ENCODE measurements at regions not wholly inside any gene's neighbourhood (a gene's known extent, or its start where the extent isn't known, plus 50 kb on each side); places are given as distances from the start of the nearest gene placed in this dataset.

GRCh38 chr6:121617388-121617787 is 181.9 kb downstream of the GJA1 start (continued):
- no peak for TF ChIP-seq ZBTB40 (IDR thresholded peaks at IDR 0.05; ENCODE audit: borderline replicate concordance)
- TF ChIP-seq CHD4 (IDR thresholded peaks at IDR 0.05), result no peak
- TF ChIP-seq WRNIP1 (IDR thresholded peaks at IDR 0.05; ENCODE audit: borderline replicate concordance, low read depth, low read length), result no peak
- no peak for TF ChIP-seq SMC3 (IDR thresholded peaks at IDR 0.05; ENCODE audit: borderline replicate concordance, low read length)
- no peak for TF ChIP-seq TCF3 (IDR thresholded peaks at IDR 0.05; ENCODE audit: borderline replicate concordance, insufficient read depth, low read depth, low read length)

GRCh38 chr6:121619013-121619412 is 183.6 kb downstream of the GJA1 start:
- POLR2A ChIA-PET, result interaction anchor here (0.6 kb wide), 1 partner anchor 284 kb away, joined by 3 read pairs; no protein-coding TSS in a partner anchor
- Histone ChIP-seq H3K27ac (ENCODE audit: control insufficient read depth, insufficient read depth) (no peak overlapping the region), H3K4me1 (ENCODE audit: control insufficient read depth, insufficient read depth, low read length) (no peaks in the 10 kb centered on the region), H3K4me2 (ENCODE audit: control insufficient read depth, insufficient read depth) (no peak overlapping the region), H3K36me3 (ENCODE audit: control insufficient read depth in 2 of 2, insufficient read depth in 2 of 2, low read length in 1 of 2) (no peaks in the 10 kb centered on the region), H3K9ac (ENCODE audit: control insufficient read depth, insufficient read depth, low read length) (no peak overlapping the region), H3K79me2 (ENCODE audit: control insufficient read depth, insufficient read depth, low read length) (no peaks in the 10 kb centered on the region), H3K9me3 (replicated peaks; ENCODE audit: control insufficient read depth, insufficient read depth, low read length) (no peaks in the 10 kb centered on the region), H4K20me1 (ENCODE audit: control insufficient read depth, insufficient read depth) (no peaks in the 10 kb centered on the region), H3K4me3 (no peak overlapping the region), H2AFZ (ENCODE audit: control insufficient read depth, low read depth, low read length) (no peak overlapping the region), H3K27me3 (replicated peaks in 1 of 2; ENCODE audit: control insufficient read depth in 2 of 2, insufficient read depth in 2 of 2, low read length in 1 of 2) (no peaks in the 10 kb centered on the region)
- no peak for ATAC-seq
- BruUV-seq (replicated peaks), result no TSS peak
- TF ChIP-seq EP300 (IDR thresholded peaks at IDR 0.05; ENCODE audit: borderline replicate concordance in 1 of 2, control insufficient read depth in 1 of 2, low read depth in 2 of 2, low read length in 2 of 2) (no peak), PBX3 (IDR thresholded peaks at IDR 0.05; ENCODE audit: insufficient replicate concordance, low read depth, low read length) (no peak), ZNF622 (IDR thresholded peaks at IDR 0.05) (no peak), CHD1 (IDR thresholded peaks at IDR 0.05; ENCODE audit: low read depth, low read length) (no peak), MLLT1 (IDR thresholded peaks at IDR 0.05) (no peak)
- in situ Hi-C loops (cut with MboI), result no loop called here
- no peak for DNase-seq (ENCODE audit: low read depth, low spot score)
- intact Hi-C loops (cut with micrococcal nuclease; ENCODE audit: unreplicated experiment), result no loop called here
- RAD21 ChIA-PET (ENCODE audit: unreplicated experiment), result no interaction called here
- no peak for FAIRE-seq
- 5% methylated on average over 2 of the region's 2 CpGs for WGBS (ENCODE audit: insufficient coverage, insufficient replicate concordance, low lambda C conversion rate, missing lambda C conversion rate)
- CTCF ChIA-PET, result interaction anchor here (1.7 kb wide), 1 partner anchor 26 kb away, joined by 3 read pairs; no protein-coding TSS in a partner anchor
- SMC1A ChIA-PET (ENCODE audit: uncharacterized antibody, unreplicated experiment), result interaction anchor here (1.2 kb wide), 1 partner anchor 13 kb away, joined by 3 read pairs; no protein-coding TSS in a partner anchor

Measured in GM12878 (cell line).